ENCODE measurements at regions not wholly inside any gene's neighbourhood (a gene's known extent, or its start where the extent isn't known, plus 50 kb on each side); places are given as distances from the start of the nearest gene placed in this dataset.

DNA sequence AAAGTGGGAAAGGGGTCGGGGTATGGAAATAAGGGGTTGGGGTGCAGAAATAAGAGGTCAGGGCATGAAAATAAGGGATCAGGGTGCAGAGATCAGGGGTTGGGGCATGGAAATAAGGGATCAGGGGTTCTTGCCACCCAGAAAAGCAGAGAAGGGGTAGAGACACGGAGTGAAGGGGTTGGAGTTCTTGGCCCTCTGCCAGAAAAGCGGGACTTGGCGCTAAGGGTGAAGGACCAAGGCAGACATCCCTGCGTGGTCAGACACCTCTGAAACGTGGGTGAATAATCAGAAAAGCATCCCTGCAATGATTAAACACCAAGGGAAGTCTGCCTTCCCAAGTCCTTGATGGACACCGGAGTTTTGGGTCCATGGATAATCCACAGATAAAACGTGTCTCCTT is 1521.6 kb upstream of the SLC39A10 start:
- H3K4me3 ChIP-seq (ENCODE audit: low read length) = no peak overlapping the region
- H3K9me3 ChIP-seq (ENCODE audit: low read length) = no peaks in the 10 kb centered on the region
- no peak overlapping the region for H3K27ac ChIP-seq (ENCODE audit: low read depth, low read length)
- no peaks in the 10 kb centered on the region for H3K4me1 Mint-ChIP-seq
- no peak for DNase-seq
- H3K36me3 ChIP-seq (ENCODE audit: insufficient read depth, low read length) = no peaks in the 10 kb centered on the region
- no peaks in the 10 kb centered on the region for H3K27me3 ChIP-seq (ENCODE audit: insufficient read depth, low read length, poor library complexity, severe bottlenecking)
- no peaks in the 10 kb centered on the region for H3K4me1 ChIP-seq (ENCODE audit: insufficient read depth, low read length)
- POLR2A ChIA-PET = no interaction called here
- H3K27ac Mint-ChIP-seq = no peak overlapping the region
- H3K36me3 Mint-ChIP-seq = peaks cover 0 to 2% (median 0%) of the 10 kb centered on the region in 3 donors
- no peaks in the 10 kb centered on the region for H3K27me3 Mint-ChIP-seq
- no peaks in the 10 kb centered on the region for H3K9me3 Mint-ChIP-seq
- CTCF ChIA-PET = no interaction called here
- no peak overlapping the region for H3K4me3 Mint-ChIP-seq

DNA sequence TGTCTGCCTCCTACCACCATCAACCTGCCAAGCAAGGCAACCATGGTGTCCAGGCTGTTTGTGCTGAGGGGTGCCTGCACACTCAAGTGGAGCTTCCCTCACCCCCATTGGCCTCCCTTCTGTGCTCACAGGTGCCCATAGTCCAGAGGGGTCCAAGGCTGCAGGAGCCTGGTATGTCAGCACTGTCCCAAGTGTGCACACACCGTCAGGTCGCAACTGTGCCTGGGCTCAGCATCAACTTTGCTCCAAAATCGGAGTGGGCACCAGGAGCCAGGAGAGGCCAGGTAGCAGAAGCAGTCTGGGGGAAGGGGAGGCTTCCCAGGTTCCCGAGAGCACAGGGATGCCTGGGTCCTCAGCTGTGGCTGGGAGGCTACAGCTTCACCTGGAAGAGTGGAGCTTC is 1528.2 kb upstream of the SLC39A10 start:
- H3K27me3 Mint-ChIP-seq = no peaks in the 10 kb centered on the region
- CTCF ChIA-PET = no interaction called here
- H3K4me3 Mint-ChIP-seq = no peak overlapping the region
- no peak for DNase-seq
- H3K27ac Mint-ChIP-seq = peak overlapping the region in 1 of 8 donors; percentile 58
- Histone ChIP-seq H3K9me3 (ENCODE audit: low read length) (no peaks in the 10 kb centered on the region), H3K4me1 (ENCODE audit: insufficient read depth, low read length) (no peaks in the 10 kb centered on the region), H3K36me3 (ENCODE audit: insufficient read depth, low read length) (no peaks in the 10 kb centered on the region), H3K4me3 (ENCODE audit: low read length) (no peak overlapping the region), H3K27ac (ENCODE audit: low read depth, low read length) (no peak overlapping the region), H3K27me3 (ENCODE audit: insufficient read depth, low read length, poor library complexity, severe bottlenecking) (no peaks in the 10 kb centered on the region)
- H3K9me3 Mint-ChIP-seq = no peaks in the 10 kb centered on the region
- H3K4me1 Mint-ChIP-seq = no peaks in the 10 kb centered on the region
- POLR2A ChIA-PET = no interaction called here
- no peaks in the 10 kb centered on the region for H3K36me3 Mint-ChIP-seq

DNA sequence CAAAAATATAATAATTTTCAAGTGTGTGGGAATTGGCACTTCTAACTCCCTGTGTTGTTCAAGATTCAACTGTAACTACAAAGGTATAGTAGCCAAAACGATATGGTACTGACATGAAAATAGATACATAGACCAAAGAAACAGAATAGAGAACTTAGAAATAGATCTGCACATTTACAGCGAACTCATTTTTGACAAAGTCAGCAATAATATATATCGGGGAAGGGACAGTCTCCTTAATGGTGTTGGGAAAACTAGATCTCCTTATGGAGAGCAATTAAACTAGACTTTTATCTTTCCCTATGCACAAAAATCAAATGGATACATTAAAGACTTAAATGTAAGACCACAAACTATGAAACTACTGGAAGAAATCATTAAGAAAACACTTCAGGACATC is 1530.6 kb upstream of the SLC39A10 start:
- no peak for DNase-seq
- no peaks in the 10 kb centered on the region for H3K27me3 Mint-ChIP-seq
- no peak overlapping the region for H3K27ac ChIP-seq (ENCODE audit: low read depth, low read length)
- no peaks in the 10 kb centered on the region for H3K27me3 ChIP-seq (ENCODE audit: insufficient read depth, low read length, poor library complexity, severe bottlenecking)
- ChIA-PET CTCF (no interaction called here), POLR2A (no interaction called here)
- H3K36me3 Mint-ChIP-seq = no peaks in the 10 kb centered on the region
- H3K4me3 ChIP-seq (ENCODE audit: low read length) = no peak overlapping the region
- H3K4me3 Mint-ChIP-seq = no peak overlapping the region
- H3K27ac Mint-ChIP-seq = no peak overlapping the region
- no peaks in the 10 kb centered on the region for H3K36me3 ChIP-seq (ENCODE audit: insufficient read depth, low read length)
- H3K4me1 Mint-ChIP-seq = no peaks in the 10 kb centered on the region
- H3K9me3 Mint-ChIP-seq = peaks cover 0 to 3% (median 0%) of the 10 kb centered on the region in 5 donors
- H3K9me3 ChIP-seq (ENCODE audit: low read length) = no peaks in the 10 kb centered on the region
- H3K4me1 ChIP-seq (ENCODE audit: insufficient read depth, low read length) = no peaks in the 10 kb centered on the region

DNA sequence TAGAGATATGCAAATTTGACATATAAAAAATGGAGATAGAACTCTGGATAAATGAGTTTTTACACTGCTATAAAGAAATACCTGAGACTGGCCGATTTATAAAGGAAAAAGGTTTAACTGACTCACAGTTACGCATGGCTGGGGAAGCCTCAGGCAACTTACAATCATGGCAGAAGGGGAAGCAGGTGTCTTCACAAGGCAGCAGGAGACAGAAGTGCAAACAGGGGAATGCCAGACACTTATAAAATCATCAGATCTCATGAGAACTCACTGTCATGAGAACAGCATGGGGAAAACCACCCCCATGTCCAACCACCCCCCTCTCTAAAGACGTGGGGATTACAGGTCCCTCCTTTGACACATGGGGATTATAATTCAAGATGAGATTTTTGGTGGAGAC is 1540.2 kb upstream of the SLC39A10 start:
- H3K4me3 Mint-ChIP-seq = no peak overlapping the region
- Histone ChIP-seq H3K27ac (ENCODE audit: low read depth, low read length) (no peak overlapping the region), H3K9me3 (ENCODE audit: low read length) (no peaks in the 10 kb centered on the region)

DNA sequence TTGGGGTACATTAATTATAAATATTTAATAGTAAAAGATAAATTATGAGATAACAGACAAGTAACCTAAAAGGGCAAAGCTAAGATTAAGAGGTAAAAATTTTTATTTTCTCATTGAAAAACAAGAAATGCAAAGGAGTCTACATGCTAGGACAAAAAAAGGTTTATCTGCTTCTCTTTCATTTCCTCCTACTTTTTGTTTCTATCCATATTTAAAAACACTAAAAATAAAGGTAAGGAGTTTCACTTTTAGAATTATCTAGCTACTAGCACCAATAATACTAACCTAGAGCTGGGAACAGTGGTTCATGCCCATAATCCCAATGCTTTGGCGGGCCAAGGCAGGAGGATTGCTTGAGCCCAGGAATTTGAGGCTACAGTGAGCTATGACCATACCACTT is 1551.7 kb upstream of the SLC39A10 start:
- no peaks in the 10 kb centered on the region for H3K4me1 Mint-ChIP-seq

More for the DNA sequence above, 1540.2 kb upstream of the SLC39A10 start:
- H3K27me3 Mint-ChIP-seq = no peaks in the 10 kb centered on the region
- no peaks in the 10 kb centered on the region for H3K36me3 Mint-ChIP-seq
- H3K4me3 ChIP-seq (ENCODE audit: low read length) = no peak overlapping the region
- H3K4me1 Mint-ChIP-seq = no peaks in the 10 kb centered on the region
- no peaks in the 10 kb centered on the region for H3K27me3 ChIP-seq (ENCODE audit: insufficient read depth, low read length, poor library complexity, severe bottlenecking)
- H3K27ac Mint-ChIP-seq = no peak overlapping the region
- POLR2A ChIA-PET = no interaction called here
- no peaks in the 10 kb centered on the region for H3K4me1 ChIP-seq (ENCODE audit: insufficient read depth, low read length)
- H3K9me3 Mint-ChIP-seq = peaks cover 0 to 2% (median 0%) of the 10 kb centered on the region in 5 donors
- DNase-seq = no peak
- H3K36me3 ChIP-seq (ENCODE audit: insufficient read depth, low read length) = no peaks in the 10 kb centered on the region
- CTCF ChIA-PET = no interaction called here

DNA sequence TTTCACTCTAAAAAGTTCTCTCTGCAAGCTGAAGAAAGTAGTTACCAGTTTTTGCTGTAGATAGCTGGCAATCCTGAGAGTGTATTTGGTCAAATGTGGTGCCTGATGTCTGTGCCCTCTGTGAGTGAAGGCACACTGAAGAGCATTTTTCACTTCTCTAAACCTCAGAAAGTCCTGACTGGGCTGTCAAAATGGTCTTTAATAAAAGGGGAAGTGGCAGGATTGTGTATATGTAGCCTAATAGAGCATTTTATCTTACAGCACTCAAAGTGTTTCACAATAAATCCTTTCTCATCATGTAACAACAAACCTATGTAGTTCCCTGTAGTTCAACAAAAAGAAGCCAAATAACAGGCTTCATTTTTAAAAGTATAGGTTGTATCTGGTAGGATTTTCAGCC is 1552.3 kb upstream of the SLC39A10 start:
- Mint-ChIP-seq H3K36me3 (no peaks in the 10 kb centered on the region), H3K4me3 (no peak overlapping the region), H3K27ac (no peak overlapping the region), H3K4me1 (no peaks in the 10 kb centered on the region), H3K27me3 (no peaks in the 10 kb centered on the region), H3K9me3 (peaks cover 0 to 3% (median 0%) of the 10 kb centered on the region in 5 donors)
- no peak for DNase-seq
- no peak overlapping the region for H3K4me3 ChIP-seq (ENCODE audit: low read length)
- no peaks in the 10 kb centered on the region for H3K36me3 ChIP-seq (ENCODE audit: insufficient read depth, low read length)
- ChIA-PET POLR2A (no interaction called here), CTCF (no interaction called here)
- no peaks in the 10 kb centered on the region for H3K9me3 ChIP-seq (ENCODE audit: low read length)
- no peaks in the 10 kb centered on the region for H3K27me3 ChIP-seq (ENCODE audit: insufficient read depth, low read length, poor library complexity, severe bottlenecking)
- no peaks in the 10 kb centered on the region for H3K4me1 ChIP-seq (ENCODE audit: insufficient read depth, low read length)
- no peak overlapping the region for H3K27ac ChIP-seq (ENCODE audit: low read depth, low read length)

More for the DNA sequence above, 1551.7 kb upstream of the SLC39A10 start:
- Histone ChIP-seq H3K27ac (ENCODE audit: low read depth, low read length) (no peak overlapping the region), H3K27me3 (ENCODE audit: insufficient read depth, low read length, poor library complexity, severe bottlenecking) (no peaks in the 10 kb centered on the region), H3K4me1 (ENCODE audit: insufficient read depth, low read length) (no peaks in the 10 kb centered on the region), H3K36me3 (ENCODE audit: insufficient read depth, low read length) (no peaks in the 10 kb centered on the region), H3K9me3 (ENCODE audit: low read length) (no peaks in the 10 kb centered on the region), H3K4me3 (ENCODE audit: low read length) (no peak overlapping the region)
- H3K36me3 Mint-ChIP-seq = no peaks in the 10 kb centered on the region
- H3K27me3 Mint-ChIP-seq = no peaks in the 10 kb centered on the region
- H3K4me3 Mint-ChIP-seq = no peak overlapping the region
- no peak for DNase-seq
- ChIA-PET CTCF (no interaction called here), POLR2A (no interaction called here)
- peaks cover 0 to 3% (median 0%) of the 10 kb centered on the region in 5 donors for H3K9me3 Mint-ChIP-seq
- no peak overlapping the region for H3K27ac Mint-ChIP-seq

DNA sequence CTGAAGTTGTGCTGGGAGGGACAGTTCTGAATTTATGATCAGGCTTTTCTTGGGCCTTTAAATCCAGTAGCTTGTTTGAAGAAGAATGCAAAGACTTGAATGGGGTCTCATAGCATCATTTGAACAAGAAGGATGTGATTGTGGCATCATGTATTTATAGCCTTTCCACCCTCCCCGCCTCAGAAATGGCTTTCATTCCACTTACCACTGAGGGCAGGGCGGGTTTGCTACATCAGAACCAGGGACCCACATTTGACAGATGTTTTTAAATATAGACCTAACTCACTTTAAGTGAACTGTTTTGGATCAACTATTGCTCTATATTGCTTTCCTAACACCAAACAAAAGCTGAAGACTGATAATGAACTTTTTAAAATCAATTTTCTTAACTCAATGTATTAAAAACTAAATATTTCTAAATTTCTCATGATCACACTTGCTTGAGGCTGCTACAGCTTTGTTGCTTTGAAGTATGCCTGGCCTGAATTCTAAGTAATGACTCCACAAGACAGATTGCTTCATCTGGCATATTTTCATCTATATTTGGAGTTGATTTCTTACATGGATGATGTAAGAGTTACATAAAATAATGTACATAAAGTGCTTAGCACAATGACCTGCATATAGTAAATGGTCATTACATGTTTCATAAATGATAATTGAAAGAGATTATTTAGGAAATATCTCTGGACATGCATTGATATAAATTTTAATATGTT is 1552.9 kb upstream of the SLC39A10 start:
- no peaks in the 10 kb centered on the region for H3K36me3 ChIP-seq (ENCODE audit: insufficient read depth, low read length)
- H3K4me1 ChIP-seq (ENCODE audit: insufficient read depth, low read length) = no peaks in the 10 kb centered on the region
- no peaks in the 10 kb centered on the region for H3K9me3 ChIP-seq (ENCODE audit: low read length)
- no peak overlapping the region for H3K27ac Mint-ChIP-seq
- H3K4me1 Mint-ChIP-seq = no peaks in the 10 kb centered on the region
- H3K4me3 Mint-ChIP-seq = no peak overlapping the region
- CTCF ChIA-PET = no interaction called here
- H3K9me3 Mint-ChIP-seq = peaks cover 0 to 3% (median 0%) of the 10 kb centered on the region in 5 donors
- no peaks in the 10 kb centered on the region for H3K27me3 ChIP-seq (ENCODE audit: insufficient read depth, low read length, poor library complexity, severe bottlenecking)
- H3K36me3 Mint-ChIP-seq = no peaks in the 10 kb centered on the region
- no peak for DNase-seq
- H3K27me3 Mint-ChIP-seq = no peaks in the 10 kb centered on the region
- POLR2A ChIA-PET = no interaction called here
- H3K27ac ChIP-seq (ENCODE audit: low read depth, low read length) = no peak overlapping the region
- H3K4me3 ChIP-seq (ENCODE audit: low read length) = no peak overlapping the region

DNA sequence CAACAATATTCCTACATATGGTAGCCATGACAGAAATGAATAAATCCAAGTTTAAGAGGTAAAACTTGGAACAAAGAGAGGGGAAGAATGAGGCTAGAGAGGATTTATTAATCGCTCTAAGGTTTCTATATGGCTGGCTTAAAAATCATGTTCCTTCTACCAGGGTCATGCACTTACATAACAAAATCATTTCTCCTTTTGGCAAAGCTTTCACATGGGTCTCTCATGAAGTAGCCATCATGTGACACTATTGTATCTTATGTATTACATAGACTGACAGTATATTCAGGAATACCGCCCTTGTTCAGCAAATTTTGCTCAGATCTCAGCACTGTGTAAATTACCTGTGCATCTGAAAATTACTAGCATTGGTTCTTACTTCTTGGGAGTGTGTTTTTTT is 1554.5 kb upstream of the SLC39A10 start:
- no peak overlapping the region for H3K27ac ChIP-seq (ENCODE audit: low read depth, low read length)
- no peak overlapping the region for H3K27ac Mint-ChIP-seq
- peaks cover 0 to 4% (median 0%) of the 10 kb centered on the region in 5 donors for H3K9me3 Mint-ChIP-seq
- no peak for DNase-seq
- H3K27me3 Mint-ChIP-seq = no peaks in the 10 kb centered on the region
- H3K4me1 Mint-ChIP-seq = no peaks in the 10 kb centered on the region
- no peaks in the 10 kb centered on the region for H3K9me3 ChIP-seq (ENCODE audit: low read length)
- POLR2A ChIA-PET = no interaction called here
- H3K4me3 ChIP-seq (ENCODE audit: low read length) = no peak overlapping the region
- no peaks in the 10 kb centered on the region for H3K4me1 ChIP-seq (ENCODE audit: insufficient read depth, low read length)
- CTCF ChIA-PET = no interaction called here
- no peaks in the 10 kb centered on the region for H3K36me3 ChIP-seq (ENCODE audit: insufficient read depth, low read length)
- H3K36me3 Mint-ChIP-seq = no peaks in the 10 kb centered on the region
- H3K27me3 ChIP-seq (ENCODE audit: insufficient read depth, low read length, poor library complexity, severe bottlenecking) = no peaks in the 10 kb centered on the region
- no peak overlapping the region for H3K4me3 Mint-ChIP-seq

DNA sequence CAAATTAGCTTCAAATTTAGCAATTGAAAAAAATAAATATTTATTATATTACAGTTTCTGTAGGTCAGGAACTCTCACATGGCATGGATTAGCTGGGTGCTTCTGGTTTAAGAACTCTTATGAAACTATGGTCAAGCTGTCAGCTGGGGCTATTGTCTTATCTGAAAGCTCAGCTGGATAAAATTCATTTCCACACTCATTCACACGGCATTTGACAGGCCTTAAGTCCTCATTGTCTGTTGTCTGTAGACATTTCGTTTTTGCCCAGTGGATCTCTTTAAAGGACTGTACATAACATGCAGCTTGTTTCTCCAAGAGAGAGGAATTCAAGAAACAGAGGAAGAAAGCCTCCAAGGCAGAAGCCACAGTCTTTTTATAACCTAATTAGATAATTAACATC is 1556.8 kb upstream of the SLC39A10 start:
- Mint-ChIP-seq H3K27me3 (no peaks in the 10 kb centered on the region), H3K9me3 (peaks cover 0 to 6% (median 0%) of the 10 kb centered on the region in 5 donors), H3K4me3 (no peak overlapping the region), H3K27ac (no peak overlapping the region), H3K36me3 (no peaks in the 10 kb centered on the region), H3K4me1 (no peaks in the 10 kb centered on the region)
- Histone ChIP-seq H3K4me1 (ENCODE audit: insufficient read depth, low read length) (no peaks in the 10 kb centered on the region), H3K36me3 (ENCODE audit: insufficient read depth, low read length) (no peaks in the 10 kb centered on the region), H3K9me3 (ENCODE audit: low read length) (no peaks in the 10 kb centered on the region), H3K4me3 (ENCODE audit: low read length) (no peak overlapping the region), H3K27me3 (ENCODE audit: insufficient read depth, low read length, poor library complexity, severe bottlenecking) (no peaks in the 10 kb centered on the region), H3K27ac (ENCODE audit: low read depth, low read length) (no peak overlapping the region)
- ChIA-PET CTCF (no interaction called here), POLR2A (no interaction called here)
- DNase-seq = no peak
